Gastrocnemius medialis (tissue), 4 donors: ENCODE measurements at regions not wholly inside any gene's neighbourhood (a gene's known extent, or its start where the extent isn't known, plus 50 kb on each side); places are given as distances from the start of the nearest gene placed in this dataset.

Experiments
- ATAC-seq, 2 donors: fragments of 150-250 bp; one replicate each; pipeline ENCODE4 v1.9.1; 2016
- DNase-seq, 2 donors: peaks; one replicate each; pipeline ENCODE4 v3.0.0-alpha.2; 2019
- H3K27ac ChIP-seq, 4 donors: fragments of 200-600 bp; sonication (generic); 1 replicate in 1 of 4; 2 replicates in 3 of 4; pipeline ENCODE4 v1.5.1; 2016 to 2018; ENCODE audit warnings: mild to moderate bottlenecking in 2 of 4, moderate library complexity in 1 of 4
- H3K27me3 ChIP-seq, 3 donors: fragments of 200-600 bp; sonication (generic) in 2 of 3; 1 replicate in 1 of 3; 2 replicates in 2 of 3; pipeline versions ENCODE4 v1.5.1 to v1.6.0; 2016 to 2019; ENCODE audit warnings: mild to moderate bottlenecking in 1 of 3, moderate library complexity in 1 of 3
- H3K36me3 ChIP-seq, 2 donors: fragments of 200-600 bp; sonication (generic) in 1 of 2; one replicate each; pipeline ENCODE4 v1.5.1; 2017 to 2018
- H3K4me1 ChIP-seq, 2 donors: fragments of 200-600 bp; sonication (generic) in 1 of 2; one replicate each; pipeline ENCODE4 v1.5.1; 2016 to 2017; ENCODE audit warnings: mild to moderate bottlenecking in 2 of 2
- H3K4me3 ChIP-seq, 4 donors: fragments of 200-600 bp; sonication (generic) in 3 of 4; 1 replicate in 1 of 4; 2 replicates in 3 of 4; pipeline ENCODE4 v1.5.1; 2016 to 2019; ENCODE audit warnings: mild to moderate bottlenecking in 2 of 4
- H3K9me3 ChIP-seq, 3 donors: fragments of 200-600 bp; sonication (generic) in 2 of 3; 1 replicate in 1 of 3; 2 replicates in 2 of 3; pipeline ENCODE4 v1.5.1; 2016 to 2019
- POLR2A ChIP-seq, 2 donors: fragments of 450-650 bp; IDR thresholded peaks; one replicate each; pipeline ENCODE4 v1.6.1; 2017; ENCODE audit warnings: antibody characterized with exemption in 2 of 2, mild to moderate bottlenecking in 2 of 2, moderate library complexity in 2 of 2
- in situ Hi-C, 4 donors: fragments of 200-750 bp; cut with MboI; loops; one replicate each; pipeline versions ENCODE4 v1.15.0 to v1.8.0; 2017; ENCODE audit warnings: low sequenced_read_pairs in 4 of 4
- intact Hi-C: fragments of 100-400 bp; cut with DNase I; formaldehyde crosslinking; loops from one replicate; pipeline ENCODE4 v1.15.1; 2023; ENCODE audit warnings: low total_unique reads
- TF ChIP-seq, protein P1 (sequence below), 5 experiments: fragments of 450-650 bp in 3 of 5; fragments of 200-600 bp in 2 of 5; sonication (generic) in 2 of 5; IDR thresholded peaks in 4 of 5; conservative IDR thresholded peaks in 1 of 5; 1 replicate in 4 of 5; 2 replicates in 1 of 5; pipeline ENCODE4 v1.5.1; 2016 to 2019; ENCODE audit warnings: antibody characterized with exemption in 5 of 5, mild to moderate bottlenecking in 3 of 5, moderate library complexity in 3 of 5

DNA sequence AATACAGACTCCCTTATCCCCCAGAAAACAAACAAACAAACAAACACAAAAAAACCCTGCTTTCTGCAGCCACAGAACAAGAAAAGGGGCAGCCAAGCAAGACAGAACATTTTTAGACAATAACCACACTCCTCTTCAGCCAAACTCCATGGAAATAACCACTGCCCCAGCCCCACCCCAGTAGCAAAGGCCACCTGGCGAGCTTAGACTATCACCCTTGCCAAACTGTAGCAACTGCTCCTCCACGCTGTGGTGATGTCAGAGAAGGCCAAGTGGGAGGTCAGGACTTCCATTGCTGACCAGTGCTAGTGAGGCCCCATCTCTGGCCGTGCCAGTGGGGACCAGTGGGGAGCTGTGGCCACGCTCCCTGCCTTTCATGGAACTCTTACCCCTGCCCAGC, 60.3 kb upstream of the CHRNA7 start:
- Histone ChIP-seq H3K4me1 (peaks cover under 1 to 1% of the 10 kb centered on the region in 2 donors), H3K27me3 (no peaks in the 10 kb centered on the region), H3K36me3 (no peaks in the 10 kb centered on the region), H3K4me3 (no peak overlapping the region), H3K9me3 (no peaks in the 10 kb centered on the region), H3K27ac (no peak overlapping the region)
- DNase-seq = no peak
- TF ChIP-seq POLR2A (IDR thresholded peaks at IDR 0.05) = no peak
- TF ChIP-seq, protein P1, sequence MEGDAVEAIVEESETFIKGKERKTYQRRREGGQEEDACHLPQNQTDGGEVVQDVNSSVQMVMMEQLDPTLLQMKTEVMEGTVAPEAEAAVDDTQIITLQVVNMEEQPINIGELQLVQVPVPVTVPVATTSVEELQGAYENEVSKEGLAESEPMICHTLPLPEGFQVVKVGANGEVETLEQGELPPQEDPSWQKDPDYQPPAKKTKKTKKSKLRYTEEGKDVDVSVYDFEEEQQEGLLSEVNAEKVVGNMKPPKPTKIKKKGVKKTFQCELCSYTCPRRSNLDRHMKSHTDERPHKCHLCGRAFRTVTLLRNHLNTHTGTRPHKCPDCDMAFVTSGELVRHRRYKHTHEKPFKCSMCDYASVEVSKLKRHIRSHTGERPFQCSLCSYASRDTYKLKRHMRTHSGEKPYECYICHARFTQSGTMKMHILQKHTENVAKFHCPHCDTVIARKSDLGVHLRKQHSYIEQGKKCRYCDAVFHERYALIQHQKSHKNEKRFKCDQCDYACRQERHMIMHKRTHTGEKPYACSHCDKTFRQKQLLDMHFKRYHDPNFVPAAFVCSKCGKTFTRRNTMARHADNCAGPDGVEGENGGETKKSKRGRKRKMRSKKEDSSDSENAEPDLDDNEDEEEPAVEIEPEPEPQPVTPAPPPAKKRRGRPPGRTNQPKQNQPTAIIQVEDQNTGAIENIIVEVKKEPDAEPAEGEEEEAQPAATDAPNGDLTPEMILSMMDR (IDR thresholded peaks at IDR 0.05 in 4 of 5, conservative IDR thresholded peaks at IDR 0.05 in 1 of 5) = no peak
- no peak for ATAC-seq
- in situ Hi-C loops = no loop called here
- intact Hi-C loops = no loop called here

DNA sequence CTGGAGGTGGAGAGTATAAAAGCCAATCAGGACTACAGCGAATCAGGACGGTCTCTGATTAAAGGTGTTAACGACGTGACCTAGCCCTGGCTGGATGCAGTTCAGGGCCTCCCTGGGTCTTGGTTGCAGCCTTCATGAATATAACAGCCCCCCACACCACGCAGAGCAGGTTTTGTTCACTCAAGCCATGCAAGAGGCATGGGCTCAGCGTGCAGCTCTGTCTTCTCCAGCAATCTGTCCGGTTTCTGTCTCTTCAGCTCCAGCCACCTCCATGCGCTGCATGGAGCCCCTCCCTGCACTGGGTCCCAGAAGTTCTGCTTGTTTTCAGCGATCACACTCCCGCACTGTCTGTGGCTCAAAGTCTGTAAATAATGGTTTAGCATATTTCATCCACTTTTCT, 57.1 kb upstream of the CHRNA7 start:
- H3K27me3 ChIP-seq = peaks cover 0 to 14% (median 0%) of the 10 kb centered on the region in 3 donors
- no peak overlapping the region for H3K4me3 ChIP-seq
- TF ChIP-seq, protein P1 (IDR thresholded peaks at IDR 0.05 in 4 of 5, conservative IDR thresholded peaks at IDR 0.05 in 1 of 5) = no peak
- no peak for TF ChIP-seq POLR2A (IDR thresholded peaks at IDR 0.05)
- ATAC-seq = no peak
- no peak overlapping the region for H3K27ac ChIP-seq
- intact Hi-C loops (no loop called here), in situ Hi-C loops (no loop called here)
- DNase-seq = no peak
- H3K36me3 ChIP-seq = no peaks in the 10 kb centered on the region
- H3K4me1 ChIP-seq = peaks cover 7 to 9% of the 10 kb centered on the region in 2 donors
- H3K9me3 ChIP-seq = no peaks in the 10 kb centered on the region

DNA sequence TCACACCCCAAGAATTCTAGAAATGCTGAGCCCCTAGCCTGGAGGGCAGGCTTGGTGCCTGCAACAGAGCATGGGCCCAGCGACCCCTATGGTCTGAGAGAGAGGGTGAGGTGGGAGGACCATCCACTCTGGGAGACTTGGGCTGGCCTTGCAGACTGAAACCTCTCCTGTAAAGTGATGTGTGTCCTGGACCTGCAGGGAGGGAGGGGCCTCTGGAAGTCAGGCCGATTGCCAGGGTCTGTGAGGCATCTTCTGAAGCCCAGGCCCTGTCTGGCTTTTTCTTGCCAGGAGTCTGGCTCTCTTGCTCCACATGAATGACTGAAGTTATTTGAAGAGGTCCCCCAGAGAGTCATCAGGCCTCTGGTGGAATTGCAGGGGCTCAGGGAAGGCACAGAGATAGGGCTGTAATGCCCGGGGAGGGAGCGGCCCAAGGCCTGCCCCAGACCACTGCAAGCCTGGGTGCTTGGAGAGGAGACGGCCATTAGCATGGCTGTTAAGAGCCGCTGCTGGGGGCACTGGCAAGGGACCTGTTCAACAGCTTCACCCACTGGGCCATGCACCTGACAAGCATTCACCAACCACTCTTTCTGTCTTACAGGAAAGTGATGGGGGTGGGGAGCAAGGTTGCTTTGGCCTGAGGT, 56.0 kb upstream of the CHRNA7 start:
- peaks cover 7 to 9% of the 10 kb centered on the region in 2 donors for H3K4me1 ChIP-seq
- TF ChIP-seq POLR2A (IDR thresholded peaks at IDR 0.05) = no peak
- TF ChIP-seq, protein P1 (IDR thresholded peaks at IDR 0.05 in 4 of 5, conservative IDR thresholded peaks at IDR 0.05 in 1 of 5) = no peak
- ATAC-seq (no peak), DNase-seq (no peak)
- no peaks in the 10 kb centered on the region for H3K9me3 ChIP-seq
- intact Hi-C loops = loop anchor here (2.0 kb wide), 1 partner anchor 55 kb away; no protein-coding TSS in a partner anchor
- H3K4me3 ChIP-seq = no peak overlapping the region
- no peaks in the 10 kb centered on the region for H3K36me3 ChIP-seq
- in situ Hi-C loops = no loop called here
- peaks cover 0 to 16% (median 0%) of the 10 kb centered on the region in 3 donors for H3K27me3 ChIP-seq
- no peak overlapping the region for H3K27ac ChIP-seq

DNA sequence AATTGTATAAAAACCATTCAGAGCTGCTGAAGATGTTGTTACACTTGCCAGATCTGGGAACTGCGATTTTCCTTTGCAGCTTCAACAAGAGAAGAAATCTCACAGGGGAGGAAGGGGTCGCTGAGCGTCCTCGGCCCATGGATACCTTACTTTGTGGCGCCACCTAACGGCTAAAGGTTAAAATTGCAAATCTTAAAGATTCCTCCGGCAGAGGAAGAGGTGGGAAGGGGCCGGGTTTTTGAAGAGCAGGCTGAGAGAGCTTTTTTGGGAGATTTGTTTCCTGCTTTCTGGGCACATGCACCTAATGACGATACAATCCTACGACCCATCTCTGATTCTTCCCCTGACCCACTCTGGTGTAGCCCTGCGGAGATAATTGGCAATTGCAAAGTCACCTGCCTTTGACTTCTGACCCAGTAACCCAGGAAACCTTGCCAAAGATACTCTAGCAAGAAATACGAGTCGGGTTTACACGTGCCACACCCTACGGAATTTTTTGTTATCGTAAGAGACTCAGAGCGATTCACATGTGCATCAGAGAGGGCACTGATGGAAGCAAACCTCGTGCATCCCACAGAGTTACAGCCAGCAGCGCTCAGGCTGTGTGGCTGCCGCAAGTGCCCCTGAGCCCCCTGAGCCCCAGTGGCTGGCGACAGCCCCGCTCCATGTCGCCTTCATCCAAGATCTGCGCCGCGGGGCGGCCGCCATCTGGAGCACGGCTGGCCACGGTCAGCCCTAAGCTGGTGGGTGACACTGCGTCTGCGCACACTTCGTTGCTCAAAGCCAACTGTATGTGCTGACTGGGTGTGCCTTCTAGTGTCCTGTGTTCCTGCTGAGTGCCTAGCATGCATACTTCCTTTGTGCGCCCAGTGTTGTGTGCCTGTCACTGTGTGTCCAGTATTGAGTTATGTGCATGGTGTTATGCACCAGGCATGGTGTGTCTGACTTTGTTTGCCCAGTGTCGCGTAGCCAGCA, 55.2 kb upstream of the CHRNA7 start:
- in situ Hi-C loops = no loop called here
- no peak overlapping the region for H3K27ac ChIP-seq
- no peaks in the 10 kb centered on the region for H3K36me3 ChIP-seq
- ATAC-seq (peak; percentile 30 to 38), DNase-seq (no peak)
- peak overlapping the region in 1 of 4 donors; percentile 17 for H3K4me3 ChIP-seq
- intact Hi-C loops = loop anchor here (2.0 kb wide), 1 partner anchor 54 kb away; no protein-coding TSS in a partner anchor
- H3K4me1 ChIP-seq = peaks cover 7 to 9% of the 10 kb centered on the region in 2 donors
- H3K9me3 ChIP-seq = no peaks in the 10 kb centered on the region
- TF ChIP-seq, protein P1 (IDR thresholded peaks at IDR 0.05 in 4 of 5, conservative IDR thresholded peaks at IDR 0.05 in 1 of 5) = peak in 3 of 5 experiments; percentile 30 to 53 (median 47)
- TF ChIP-seq POLR2A (IDR thresholded peaks at IDR 0.05) = no peak
- peaks cover 0 to 16% (median 0%) of the 10 kb centered on the region in 3 donors for H3K27me3 ChIP-seq
